ENCODE measurements at regions not wholly inside any gene's neighbourhood (a gene's known extent, or its start where the extent isn't known, plus 50 kb on each side); places are given as distances from the start of the nearest gene placed in this dataset.
"Not testable (repeated sequence)": the region's sequence is repeated elsewhere in the genome, so short reads cannot be mapped to it uniquely, and the experiment has no call there.

GRCh38 chr3:137583256-137583655, 180.9 kb upstream of the SOX14 start:
- H3K4me1 Mint-ChIP-seq (ENCODE audit: low read depth, unreplicated experiment) = peaks cover 3% of the 10 kb centered on the region
- DNase-seq = no peak
- peaks cover 1% of the 10 kb centered on the region for H3K27me3 Mint-ChIP-seq (ENCODE audit: unreplicated experiment)
- H3K36me3 Mint-ChIP-seq (ENCODE audit: unreplicated experiment) = peaks cover 7% of the 10 kb centered on the region
- H3K4me3 Mint-ChIP-seq (ENCODE audit: unreplicated experiment) = no peak overlapping the region
- H3K27ac Mint-ChIP-seq (ENCODE audit: unreplicated experiment) = no peak overlapping the region
- H3K9me3 Mint-ChIP-seq (ENCODE audit: unreplicated experiment) = no peaks in the 10 kb centered on the region
- TF ChIP-seq, protein P1, sequence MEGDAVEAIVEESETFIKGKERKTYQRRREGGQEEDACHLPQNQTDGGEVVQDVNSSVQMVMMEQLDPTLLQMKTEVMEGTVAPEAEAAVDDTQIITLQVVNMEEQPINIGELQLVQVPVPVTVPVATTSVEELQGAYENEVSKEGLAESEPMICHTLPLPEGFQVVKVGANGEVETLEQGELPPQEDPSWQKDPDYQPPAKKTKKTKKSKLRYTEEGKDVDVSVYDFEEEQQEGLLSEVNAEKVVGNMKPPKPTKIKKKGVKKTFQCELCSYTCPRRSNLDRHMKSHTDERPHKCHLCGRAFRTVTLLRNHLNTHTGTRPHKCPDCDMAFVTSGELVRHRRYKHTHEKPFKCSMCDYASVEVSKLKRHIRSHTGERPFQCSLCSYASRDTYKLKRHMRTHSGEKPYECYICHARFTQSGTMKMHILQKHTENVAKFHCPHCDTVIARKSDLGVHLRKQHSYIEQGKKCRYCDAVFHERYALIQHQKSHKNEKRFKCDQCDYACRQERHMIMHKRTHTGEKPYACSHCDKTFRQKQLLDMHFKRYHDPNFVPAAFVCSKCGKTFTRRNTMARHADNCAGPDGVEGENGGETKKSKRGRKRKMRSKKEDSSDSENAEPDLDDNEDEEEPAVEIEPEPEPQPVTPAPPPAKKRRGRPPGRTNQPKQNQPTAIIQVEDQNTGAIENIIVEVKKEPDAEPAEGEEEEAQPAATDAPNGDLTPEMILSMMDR (IDR thresholded peaks at IDR 0.05; ENCODE audit: partially characterized antibody, unreplicated experiment) = no peak

GRCh38 chr3:137588871-137589270, 175.2 kb upstream of the SOX14 start:
- Mint-ChIP-seq H3K27me3 (ENCODE audit: unreplicated experiment) (no peaks in the 10 kb centered on the region), H3K9me3 (ENCODE audit: unreplicated experiment) (no peaks in the 10 kb centered on the region), H3K36me3 (ENCODE audit: unreplicated experiment) (peaks cover 7% of the 10 kb centered on the region), H3K4me1 (ENCODE audit: low read depth, unreplicated experiment) (peaks cover 8% of the 10 kb centered on the region), H3K27ac (ENCODE audit: unreplicated experiment) (peak overlapping the region; percentile 39), H3K4me3 (ENCODE audit: unreplicated experiment) (no peak overlapping the region)
- DNase-seq = peak; percentile 29
- TF ChIP-seq, protein P1 (IDR thresholded peaks at IDR 0.05; ENCODE audit: partially characterized antibody, unreplicated experiment) = no peak

DNA sequence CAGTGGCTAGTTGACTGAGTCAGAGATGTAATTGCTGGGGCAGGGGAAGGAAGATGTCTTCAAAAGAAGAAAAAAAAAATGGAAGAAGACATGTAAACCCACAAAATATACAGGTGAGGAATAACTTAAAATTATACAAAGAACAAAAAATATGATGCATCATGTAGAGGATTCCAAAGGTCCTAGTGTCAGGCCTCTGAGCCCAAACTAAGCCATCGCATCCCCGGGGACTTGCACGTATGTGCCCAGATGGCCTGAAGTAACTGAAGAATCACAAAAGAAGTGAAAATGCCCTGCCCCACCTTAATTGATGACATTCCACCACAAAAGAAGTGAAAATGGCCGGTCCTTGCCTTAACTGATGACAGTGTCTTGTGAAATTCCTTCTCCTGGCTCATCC, 168.7 kb upstream of the SOX14 start:
- H3K27ac Mint-ChIP-seq (ENCODE audit: unreplicated experiment); H3K9me3 Mint-ChIP-seq (ENCODE audit: unreplicated experiment); DNase-seq; H3K27me3 Mint-ChIP-seq (ENCODE audit: unreplicated experiment); H3K36me3 Mint-ChIP-seq (ENCODE audit: unreplicated experiment); H3K4me3 Mint-ChIP-seq (ENCODE audit: unreplicated experiment); H3K4me1 Mint-ChIP-seq (ENCODE audit: low read depth, unreplicated experiment): not testable (repeated sequence)

GRCh38 chr3:137610723-137611122, 153.4 kb upstream of the SOX14 start:
- H3K9me3 Mint-ChIP-seq (ENCODE audit: unreplicated experiment) = no peaks in the 10 kb centered on the region
- no peaks in the 10 kb centered on the region for H3K27me3 Mint-ChIP-seq (ENCODE audit: unreplicated experiment)
- no peak overlapping the region for H3K27ac Mint-ChIP-seq (ENCODE audit: unreplicated experiment)
- H3K36me3 Mint-ChIP-seq (ENCODE audit: unreplicated experiment) = no peaks in the 10 kb centered on the region
- DNase-seq = no peak
- no peak overlapping the region for H3K4me3 Mint-ChIP-seq (ENCODE audit: unreplicated experiment)
- H3K4me1 Mint-ChIP-seq (ENCODE audit: low read depth, unreplicated experiment) = no peaks in the 10 kb centered on the region
- TF ChIP-seq, protein P1 (IDR thresholded peaks at IDR 0.05; ENCODE audit: partially characterized antibody, unreplicated experiment) = no peak

DNA sequence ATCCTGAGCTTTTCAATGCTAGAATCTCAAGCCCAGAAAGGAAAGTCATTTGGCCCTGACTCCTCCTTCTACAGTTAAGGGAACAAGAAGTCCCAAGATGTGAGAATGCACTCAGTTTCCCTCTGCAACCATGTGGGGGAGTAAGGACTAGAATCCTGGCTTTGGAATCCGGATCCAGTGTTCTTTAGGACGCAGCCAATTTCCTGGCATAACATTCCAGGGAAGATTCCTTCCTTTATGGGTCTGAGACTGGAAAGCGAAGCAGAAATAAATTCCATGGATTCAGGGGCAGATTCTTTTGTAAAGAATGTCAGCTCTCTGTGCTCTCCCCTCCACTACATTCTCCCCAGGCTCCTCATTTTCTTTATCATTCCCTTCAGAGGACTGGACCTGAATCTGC, 151.8 kb upstream of the SOX14 start:
- no peak overlapping the region for H3K27ac Mint-ChIP-seq (ENCODE audit: unreplicated experiment)
- no peak overlapping the region for H3K4me3 Mint-ChIP-seq (ENCODE audit: unreplicated experiment)
- TF ChIP-seq, protein P1 (IDR thresholded peaks at IDR 0.05; ENCODE audit: partially characterized antibody, unreplicated experiment) = no peak
- no peaks in the 10 kb centered on the region for H3K27me3 Mint-ChIP-seq (ENCODE audit: unreplicated experiment)
- H3K9me3 Mint-ChIP-seq (ENCODE audit: unreplicated experiment) = no peaks in the 10 kb centered on the region
- no peaks in the 10 kb centered on the region for H3K36me3 Mint-ChIP-seq (ENCODE audit: unreplicated experiment)
- no peaks in the 10 kb centered on the region for H3K4me1 Mint-ChIP-seq (ENCODE audit: low read depth, unreplicated experiment)
- no peak for DNase-seq
